Gastrocnemius medialis (tissue), 4 donors: ENCODE measurements at regions not wholly inside any gene's neighbourhood (a gene's known extent, or its start where the extent isn't known, plus 50 kb on each side); places are given as distances from the start of the nearest gene placed in this dataset.
A peak's percentile ranks its signal among the peaks of the same experiment; 100 is the strongest.

Experiments used
- ATAC-seq, 2 donors: fragments of 150-250 bp; one replicate each; pipeline ENCODE4 v1.9.1; 2016
- DNase-seq, 2 donors: peaks; one replicate each; pipeline ENCODE4 v3.0.0-alpha.2; 2019
- H3K27ac ChIP-seq, 4 donors: fragments of 200-600 bp; sonication (generic); 1 replicate in 1 of 4; 2 replicates in 3 of 4; pipeline ENCODE4 v1.5.1; 2016 to 2018; ENCODE audit warnings: mild to moderate bottlenecking in 2 of 4, moderate library complexity in 1 of 4
- H3K27me3 ChIP-seq, 3 donors: fragments of 200-600 bp; sonication (generic) in 2 of 3; 1 replicate in 1 of 3; 2 replicates in 2 of 3; pipeline versions ENCODE4 v1.5.1 to v1.6.0; 2016 to 2019; ENCODE audit warnings: mild to moderate bottlenecking in 1 of 3, moderate library complexity in 1 of 3
- H3K36me3 ChIP-seq, 2 donors: fragments of 200-600 bp; sonication (generic) in 1 of 2; one replicate each; pipeline ENCODE4 v1.5.1; 2017 to 2018
- H3K4me1 ChIP-seq, 2 donors: fragments of 200-600 bp; sonication (generic) in 1 of 2; one replicate each; pipeline ENCODE4 v1.5.1; 2016 to 2017; ENCODE audit warnings: mild to moderate bottlenecking in 2 of 2
- H3K4me3 ChIP-seq, 4 donors: fragments of 200-600 bp; sonication (generic) in 3 of 4; 1 replicate in 1 of 4; 2 replicates in 3 of 4; pipeline ENCODE4 v1.5.1; 2016 to 2019; ENCODE audit warnings: mild to moderate bottlenecking in 2 of 4
- H3K9me3 ChIP-seq, 3 donors: fragments of 200-600 bp; sonication (generic) in 2 of 3; 1 replicate in 1 of 3; 2 replicates in 2 of 3; pipeline ENCODE4 v1.5.1; 2016 to 2019
- POLR2A ChIP-seq, 2 donors: fragments of 450-650 bp; IDR thresholded peaks; one replicate each; pipeline ENCODE4 v1.6.1; 2017; ENCODE audit warnings: antibody characterized with exemption in 2 of 2, mild to moderate bottlenecking in 2 of 2, moderate library complexity in 2 of 2
- in situ Hi-C, 4 donors: fragments of 200-750 bp; cut with MboI; loops; one replicate each; pipeline versions ENCODE4 v1.15.0 to v1.8.0; 2017; ENCODE audit warnings: low sequenced_read_pairs in 4 of 4
- intact Hi-C: fragments of 100-400 bp; cut with DNase I; formaldehyde crosslinking; loops from one replicate; pipeline ENCODE4 v1.15.1; 2023; ENCODE audit warnings: low total_unique reads
- TF ChIP-seq, protein P1 (sequence below), 5 experiments: fragments of 450-650 bp in 3 of 5; fragments of 200-600 bp in 2 of 5; sonication (generic) in 2 of 5; IDR thresholded peaks in 4 of 5; conservative IDR thresholded peaks in 1 of 5; 1 replicate in 4 of 5; 2 replicates in 1 of 5; pipeline ENCODE4 v1.5.1; 2016 to 2019; ENCODE audit warnings: antibody characterized with exemption in 5 of 5, mild to moderate bottlenecking in 3 of 5, moderate library complexity in 3 of 5

DNA sequence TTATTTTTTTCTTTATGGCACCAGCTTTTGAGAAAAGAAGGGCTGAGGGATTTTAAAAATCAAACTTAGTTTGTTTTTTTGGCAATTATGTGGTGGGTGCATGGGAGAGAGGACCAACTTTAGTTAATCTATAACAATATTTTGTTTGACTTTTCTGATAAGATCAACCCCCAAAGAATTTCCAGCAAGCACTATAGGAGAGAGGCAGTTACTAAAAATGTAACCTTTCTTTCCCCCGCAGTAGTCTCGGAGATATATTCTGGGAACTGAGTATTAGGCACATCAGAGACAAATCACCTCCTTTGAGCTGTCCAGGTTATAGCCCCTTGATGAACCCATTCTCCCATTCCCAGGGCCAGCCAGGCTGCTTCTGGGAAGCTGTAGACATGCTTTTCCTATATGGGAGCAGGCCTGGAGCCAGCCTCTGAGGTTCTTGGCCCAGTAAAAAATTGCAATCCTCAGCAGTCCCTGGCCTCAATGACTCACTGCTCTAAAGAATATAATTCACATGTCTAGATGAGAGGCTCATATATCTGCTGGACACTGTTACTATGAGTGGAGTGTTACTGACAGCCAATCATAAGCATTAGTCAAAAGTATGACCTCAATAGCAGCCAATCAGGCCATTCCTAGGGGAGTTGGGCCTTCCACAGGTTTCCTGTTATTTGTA is 138.3 kb upstream of the AGBL1 start:
- H3K27ac ChIP-seq = peak overlapping the region in 3 of 4 donors; percentile 50 to 72 (median 55)
- ATAC-seq (peak; percentile 99), DNase-seq (peak; percentile 41 to 66)
- no peaks in the 10 kb centered on the region for H3K9me3 ChIP-seq
- TF ChIP-seq, protein P1, sequence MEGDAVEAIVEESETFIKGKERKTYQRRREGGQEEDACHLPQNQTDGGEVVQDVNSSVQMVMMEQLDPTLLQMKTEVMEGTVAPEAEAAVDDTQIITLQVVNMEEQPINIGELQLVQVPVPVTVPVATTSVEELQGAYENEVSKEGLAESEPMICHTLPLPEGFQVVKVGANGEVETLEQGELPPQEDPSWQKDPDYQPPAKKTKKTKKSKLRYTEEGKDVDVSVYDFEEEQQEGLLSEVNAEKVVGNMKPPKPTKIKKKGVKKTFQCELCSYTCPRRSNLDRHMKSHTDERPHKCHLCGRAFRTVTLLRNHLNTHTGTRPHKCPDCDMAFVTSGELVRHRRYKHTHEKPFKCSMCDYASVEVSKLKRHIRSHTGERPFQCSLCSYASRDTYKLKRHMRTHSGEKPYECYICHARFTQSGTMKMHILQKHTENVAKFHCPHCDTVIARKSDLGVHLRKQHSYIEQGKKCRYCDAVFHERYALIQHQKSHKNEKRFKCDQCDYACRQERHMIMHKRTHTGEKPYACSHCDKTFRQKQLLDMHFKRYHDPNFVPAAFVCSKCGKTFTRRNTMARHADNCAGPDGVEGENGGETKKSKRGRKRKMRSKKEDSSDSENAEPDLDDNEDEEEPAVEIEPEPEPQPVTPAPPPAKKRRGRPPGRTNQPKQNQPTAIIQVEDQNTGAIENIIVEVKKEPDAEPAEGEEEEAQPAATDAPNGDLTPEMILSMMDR (IDR thresholded peaks at IDR 0.05 in 4 of 5, conservative IDR thresholded peaks at IDR 0.05 in 1 of 5) = no peak
- no peak for TF ChIP-seq POLR2A (IDR thresholded peaks at IDR 0.05)
- no peak overlapping the region for H3K4me3 ChIP-seq
- intact Hi-C loops = no loop called here
- no peaks in the 10 kb centered on the region for H3K36me3 ChIP-seq
- peaks cover 0 to 25% of the 10 kb centered on the region in 2 donors for H3K4me1 ChIP-seq
- in situ Hi-C loops = no loop called here
- H3K27me3 ChIP-seq = no peaks in the 10 kb centered on the region

- intact Hi-C loops = no loop called here
- in situ Hi-C loops = no loop called here
- Histone ChIP-seq H3K27ac (peak overlapping the region in 2 of 4 donors; percentile 2 to 48), H3K4me1 (peaks cover 0 to 25% of the 10 kb centered on the region in 2 donors), H3K27me3 (no peaks in the 10 kb centered on the region), H3K4me3 (no peak overlapping the region), H3K9me3 (no peaks in the 10 kb centered on the region), H3K36me3 (no peaks in the 10 kb centered on the region)
- peak in 1 of 2 donors; percentile 13 for ATAC-seq
- no peak for DNase-seq
- TF ChIP-seq, protein P1 (IDR thresholded peaks at IDR 0.05 in 4 of 5, conservative IDR thresholded peaks at IDR 0.05 in 1 of 5) = no peak
- TF ChIP-seq POLR2A (IDR thresholded peaks at IDR 0.05) = no peak
Observed at GRCh38 chr15:85942632-85943031, 137.0 kb upstream of the AGBL1 start.

- intact Hi-C loops (no loop called here), in situ Hi-C loops (no loop called here)
- Histone ChIP-seq H3K27me3 (no peaks in the 10 kb centered on the region), H3K9me3 (no peaks in the 10 kb centered on the region), H3K4me3 (no peak overlapping the region), H3K4me1 (peaks cover 0 to 25% of the 10 kb centered on the region in 2 donors), H3K27ac (peak overlapping the region in 2 of 4 donors; percentile 48 to 52), H3K36me3 (no peaks in the 10 kb centered on the region)
- no peak for TF ChIP-seq POLR2A (IDR thresholded peaks at IDR 0.05)
- TF ChIP-seq, protein P1 (IDR thresholded peaks at IDR 0.05 in 4 of 5, conservative IDR thresholded peaks at IDR 0.05 in 1 of 5) = no peak
- no peak for ATAC-seq
- no peak for DNase-seq
Observed at GRCh38 chr15:85943151-85943550, 136.5 kb upstream of the AGBL1 start.

DNA sequence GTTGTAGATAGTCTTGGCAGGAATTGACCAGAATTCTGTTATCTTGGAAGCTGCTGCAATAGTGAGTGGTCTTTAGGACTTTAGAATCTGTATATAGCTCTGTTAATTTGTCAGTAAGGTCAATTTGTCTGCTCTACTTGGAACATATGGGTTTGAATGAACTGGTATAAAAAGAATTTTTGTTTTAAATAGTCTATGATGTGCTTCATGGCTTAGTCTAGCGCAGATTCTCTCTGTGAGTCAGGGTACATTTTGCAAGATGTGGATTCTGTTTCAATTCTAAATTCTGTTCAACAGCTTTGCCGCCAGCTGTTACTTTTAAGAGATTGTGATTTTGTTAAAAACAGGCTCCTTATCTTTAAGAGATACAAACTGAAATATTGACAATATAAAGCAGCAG is 135.9 kb upstream of the AGBL1 start:
- intact Hi-C loops (no loop called here), in situ Hi-C loops (no loop called here)
- DNase-seq (no peak), ATAC-seq (peak; percentile 49 to 65)
- H3K4me3 ChIP-seq = no peak overlapping the region
- peaks cover 0 to 25% of the 10 kb centered on the region in 2 donors for H3K4me1 ChIP-seq
- peak overlapping the region in 2 of 4 donors; percentile 48 to 52 for H3K27ac ChIP-seq
- no peaks in the 10 kb centered on the region for H3K36me3 ChIP-seq
- no peaks in the 10 kb centered on the region for H3K27me3 ChIP-seq
- H3K9me3 ChIP-seq = no peaks in the 10 kb centered on the region
- TF ChIP-seq, protein P1 (IDR thresholded peaks at IDR 0.05 in 4 of 5, conservative IDR thresholded peaks at IDR 0.05 in 1 of 5) = no peak
- TF ChIP-seq POLR2A (IDR thresholded peaks at IDR 0.05) = no peak
